WTC11 (cell line): ENCODE measurements at regions not wholly inside any gene's neighbourhood (a gene's known extent, or its start where the extent isn't known, plus 50 kb on each side); places are given as distances from the start of the nearest gene placed in this dataset.

Source experiments
- USF2 ChIP-seq: sonication (generic); formaldehyde crosslinking; IDR thresholded peaks from 2 replicates; pipeline ENCODE4 v1.8.1; 2023; ENCODE audit warnings: mild to moderate bottlenecking, missing genetic modification reagents, moderate library complexity
- ZBTB43 ChIP-seq: sonication (generic); formaldehyde crosslinking; IDR thresholded peaks from 2 replicates; pipeline ENCODE4 v1.8.1; 2023; ENCODE audit warnings: mild to moderate bottlenecking, missing genetic modification reagents
- TF ChIP-seq, protein P1 (sequence below): sonication (generic); formaldehyde crosslinking; IDR thresholded peaks from 2 replicates; pipeline ENCODE4 v1.8.0; 2023; ENCODE audit warnings: mild to moderate bottlenecking, missing genetic modification reagents

- no peak for TF ChIP-seq USF2
- TF ChIP-seq, protein P1, sequence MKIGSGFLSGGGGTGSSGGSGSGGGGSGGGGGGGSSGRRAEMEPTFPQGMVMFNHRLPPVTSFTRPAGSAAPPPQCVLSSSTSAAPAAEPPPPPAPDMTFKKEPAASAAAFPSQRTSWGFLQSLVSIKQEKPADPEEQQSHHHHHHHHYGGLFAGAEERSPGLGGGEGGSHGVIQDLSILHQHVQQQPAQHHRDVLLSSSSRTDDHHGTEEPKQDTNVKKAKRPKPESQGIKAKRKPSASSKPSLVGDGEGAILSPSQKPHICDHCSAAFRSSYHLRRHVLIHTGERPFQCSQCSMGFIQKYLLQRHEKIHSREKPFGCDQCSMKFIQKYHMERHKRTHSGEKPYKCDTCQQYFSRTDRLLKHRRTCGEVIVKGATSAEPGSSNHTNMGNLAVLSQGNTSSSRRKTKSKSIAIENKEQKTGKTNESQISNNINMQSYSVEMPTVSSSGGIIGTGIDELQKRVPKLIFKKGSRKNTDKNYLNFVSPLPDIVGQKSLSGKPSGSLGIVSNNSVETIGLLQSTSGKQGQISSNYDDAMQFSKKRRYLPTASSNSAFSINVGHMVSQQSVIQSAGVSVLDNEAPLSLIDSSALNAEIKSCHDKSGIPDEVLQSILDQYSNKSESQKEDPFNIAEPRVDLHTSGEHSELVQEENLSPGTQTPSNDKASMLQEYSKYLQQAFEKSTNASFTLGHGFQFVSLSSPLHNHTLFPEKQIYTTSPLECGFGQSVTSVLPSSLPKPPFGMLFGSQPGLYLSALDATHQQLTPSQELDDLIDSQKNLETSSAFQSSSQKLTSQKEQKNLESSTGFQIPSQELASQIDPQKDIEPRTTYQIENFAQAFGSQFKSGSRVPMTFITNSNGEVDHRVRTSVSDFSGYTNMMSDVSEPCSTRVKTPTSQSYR (CRISPR knock-in tag) = no peak
- TF ChIP-seq ZBTB43 (CRISPR knock-in tag) = no peak
Observed at GRCh38 chr13:82749551-82749950, 1132.7 kb downstream of the SLITRK1 start.
